SU-DHL-6 (cell line): ENCODE measurements at regions not wholly inside any gene's neighbourhood (a gene's known extent, or its start where the extent isn't known, plus 50 kb on each side); places are given as distances from the start of the nearest gene placed in this dataset.

Experiments used
- CTCF ChIP-seq: fragments of 200-600 bp; sonication (generic); IDR thresholded peaks from one replicate; pipeline ENCODE4 v1.5.1; 2017; ENCODE audit warnings: antibody characterized with exemption, mild to moderate bottlenecking, low read length, moderate library complexity; ENCODE audit not compliant: insufficient read depth, poor library complexity, severe bottlenecking
- EZH2phosphoT487 ChIP-seq: fragments of 200-600 bp; sonication (generic), shearing (Covaris generic); conservative IDR thresholded peaks from 2 replicates; pipeline ENCODE4 v1.6.1; 2018; ENCODE audit warnings: mild to moderate bottlenecking, antibody characterized with exemption, low read length, moderate library complexity, mixed read lengths

GRCh38 chr11:44467931-44468330 is 97.5 kb upstream of the CD82 start:
- no peak for TF ChIP-seq CTCF
- TF ChIP-seq EZH2phosphoT487 = no peak
